HG03439 (cell line): ENCODE measurements at regions not wholly inside any gene's neighbourhood (a gene's known extent, or its start where the extent isn't known, plus 50 kb on each side); places are given as distances from the start of the nearest gene placed in this dataset.
"Not testable (repeated sequence)": the region's sequence is repeated elsewhere in the genome, so short reads cannot be mapped to it uniquely, and the experiment has no call there.

Source experiments
- ATAC-seq: cut with Tn5 transposase; IDR thresholded peaks from one replicate; pipeline ENCODE4 v1.9.1; 2021; ENCODE audit warnings: mild to moderate bottlenecking, moderate library complexity; ENCODE audit not compliant: unreplicated experiment

DNA sequence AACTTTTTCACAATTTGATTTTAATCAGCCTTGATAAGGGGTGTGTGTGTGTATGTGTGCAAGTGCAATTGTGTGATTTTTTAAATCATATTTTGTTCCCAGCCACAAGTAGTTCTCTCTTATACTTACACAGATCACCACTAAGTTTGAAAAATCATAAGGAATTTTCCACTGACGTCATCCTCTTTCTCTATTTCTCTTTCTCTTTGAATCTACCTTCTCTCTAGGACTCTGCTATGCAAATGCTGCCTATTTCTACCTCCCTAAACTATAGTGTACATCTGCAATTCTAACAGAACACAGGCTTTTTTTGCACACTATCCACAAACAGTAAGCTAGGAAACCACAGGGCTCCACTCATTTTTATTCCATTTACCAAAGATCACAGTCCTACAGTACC is 254.6 kb upstream of the CYLC2 start:
- peak; percentile 54 for ATAC-seq

- ATAC-seq: no peak
Observed at GRCh38 chr9:102728946-102729345, 266.2 kb upstream of the CYLC2 start.

- ATAC-seq: no peak
Observed at GRCh38 chr9:102714184-102714583, 280.9 kb upstream of the CYLC2 start.

GRCh38 chr9:102712910-102713309 is 282.2 kb upstream of the CYLC2 start:
- ATAC-seq: not testable (repeated sequence)

GRCh38 chr9:102700936-102701335 is 294.2 kb upstream of the CYLC2 start:
- ATAC-seq: no peak

DNA sequence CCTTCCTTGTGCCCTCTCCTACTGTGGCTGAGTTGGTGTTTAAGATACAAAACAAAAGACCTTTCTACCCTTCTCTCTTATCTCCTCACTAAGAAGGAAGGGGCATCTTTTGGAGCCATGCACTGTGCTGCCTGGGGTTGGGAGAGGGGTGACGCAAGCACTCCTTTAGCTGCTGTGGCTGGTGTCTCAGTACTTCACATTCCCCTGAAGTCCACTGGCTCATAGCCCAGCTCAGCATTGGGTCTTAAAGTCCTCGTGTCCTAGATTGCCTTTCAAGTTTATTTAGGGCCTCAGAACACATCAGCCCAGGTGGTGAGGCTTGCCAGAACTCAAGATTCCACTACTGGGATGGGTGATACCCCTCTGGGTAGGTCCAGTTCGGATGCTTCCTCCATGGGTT is 325.9 kb upstream of the CYLC2 start:
- no peak for ATAC-seq

DNA sequence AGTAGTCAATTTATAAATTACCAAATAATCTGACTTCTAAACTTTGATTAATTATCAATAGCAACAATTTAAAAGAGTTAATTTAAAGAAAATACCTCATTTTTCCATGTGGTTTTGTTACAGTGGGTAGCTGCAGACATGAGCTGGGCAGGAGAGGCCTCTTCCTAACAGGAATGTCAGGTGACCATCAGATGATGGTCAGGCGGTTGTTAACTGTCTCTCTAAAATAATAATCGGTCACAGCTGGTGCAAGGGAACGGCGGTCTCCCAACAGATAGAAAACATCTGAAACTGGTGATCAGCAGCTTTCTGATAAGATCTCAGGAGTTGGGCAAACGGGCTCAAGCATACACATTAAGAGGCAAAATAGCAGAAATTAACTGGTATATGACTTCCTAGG is 342.7 kb upstream of the CYLC2 start:
- ATAC-seq: no peak

- ATAC-seq: no peak
Observed at GRCh38 chr9:102650896-102651295, 344.2 kb upstream of the CYLC2 start.

GRCh38 chr9:102642651-102643050 is 352.5 kb upstream of the CYLC2 start:
- ATAC-seq: no peak

- no peak for ATAC-seq
Observed at GRCh38 chr9:102631559-102631958, 363.6 kb upstream of the CYLC2 start.

DNA sequence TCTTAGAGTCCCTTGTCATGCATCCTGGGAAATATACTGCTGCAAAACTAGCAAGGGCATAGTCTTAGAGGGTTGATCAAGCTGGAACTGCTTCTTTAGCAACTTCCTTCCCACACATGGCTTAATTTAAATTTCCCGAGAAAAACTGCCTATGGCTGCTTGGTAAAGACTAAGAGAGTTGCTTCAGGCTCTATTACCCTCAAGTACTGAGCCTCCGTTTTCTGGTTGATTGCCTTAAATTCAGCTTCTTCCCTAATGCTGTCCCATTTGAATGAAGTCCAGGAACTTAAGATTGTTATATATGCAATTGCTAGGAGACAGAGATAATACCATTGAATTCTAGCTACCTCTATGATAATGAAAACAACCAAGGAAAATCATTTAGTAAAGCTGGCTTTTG is 385.7 kb upstream of the CYLC2 start:
- no peak for ATAC-seq

GRCh38 chr9:102603198-102604195 is 391.6 kb upstream of the CYLC2 start:
- ATAC-seq: not testable (repeated sequence)

DNA sequence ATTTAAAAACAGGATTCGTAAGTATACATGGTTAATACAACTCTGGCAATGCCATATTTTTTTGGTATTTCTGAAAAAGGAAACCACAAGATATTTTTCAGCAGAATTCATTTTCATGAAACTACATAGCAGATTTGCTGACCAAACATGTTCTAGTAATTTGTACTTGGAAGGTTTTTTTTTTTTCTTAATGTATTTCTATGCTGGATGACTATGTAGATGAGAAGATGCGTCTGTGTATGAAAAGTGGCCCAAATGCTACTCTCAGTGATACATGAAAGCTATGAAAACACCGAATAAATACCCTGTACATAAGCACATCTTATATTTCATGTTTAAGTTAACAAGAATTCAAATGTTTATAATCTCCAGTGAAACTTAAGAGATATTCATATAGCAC is 400.9 kb upstream of the CYLC2 start:
- no peak for ATAC-seq

DNA sequence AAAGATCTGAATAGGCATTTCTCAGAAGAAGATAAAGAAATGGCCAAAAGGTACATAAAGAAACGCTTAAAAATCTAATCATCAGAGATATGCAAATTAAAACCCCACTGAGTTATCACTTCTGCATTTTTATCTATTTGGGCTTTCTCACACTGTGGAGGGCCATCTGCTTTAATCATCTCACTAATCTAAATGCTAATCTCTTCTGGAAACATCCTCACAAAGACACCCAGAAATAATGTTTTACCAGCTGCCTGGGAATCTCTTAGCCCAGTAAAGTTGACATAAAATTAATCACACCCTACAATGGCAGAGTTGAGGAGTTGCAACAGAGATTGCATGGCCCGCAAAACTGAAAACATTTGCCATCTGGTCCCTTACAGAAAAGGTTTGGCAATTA is 407.9 kb upstream of the CYLC2 start:
- no peak for ATAC-seq

GRCh38 chr9:102569436-102569835 is 425.7 kb upstream of the CYLC2 start:
- ATAC-seq: no peak

- ATAC-seq: no peak
Observed at GRCh38 chr9:102551346-102551745, 443.8 kb upstream of the CYLC2 start.

DNA sequence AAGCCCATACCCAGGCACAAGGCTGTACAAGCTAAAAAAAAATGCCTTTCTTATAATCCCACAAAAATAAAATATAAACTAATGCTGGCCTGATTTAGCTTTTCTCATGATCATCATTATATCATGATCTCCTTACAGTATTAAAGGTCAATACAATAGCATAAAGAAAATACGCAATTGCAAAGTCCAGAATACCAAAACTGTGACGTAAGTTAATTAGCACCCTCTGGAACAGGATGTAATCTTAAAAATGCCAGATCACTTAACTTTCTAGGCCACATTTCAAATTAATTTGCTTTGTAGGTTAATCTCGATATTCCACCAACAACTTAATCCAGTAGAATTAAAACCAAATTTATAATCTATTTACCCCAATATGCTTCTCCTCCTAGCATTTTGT is 444.2 kb upstream of the CYLC2 start:
- no peak for ATAC-seq

DNA sequence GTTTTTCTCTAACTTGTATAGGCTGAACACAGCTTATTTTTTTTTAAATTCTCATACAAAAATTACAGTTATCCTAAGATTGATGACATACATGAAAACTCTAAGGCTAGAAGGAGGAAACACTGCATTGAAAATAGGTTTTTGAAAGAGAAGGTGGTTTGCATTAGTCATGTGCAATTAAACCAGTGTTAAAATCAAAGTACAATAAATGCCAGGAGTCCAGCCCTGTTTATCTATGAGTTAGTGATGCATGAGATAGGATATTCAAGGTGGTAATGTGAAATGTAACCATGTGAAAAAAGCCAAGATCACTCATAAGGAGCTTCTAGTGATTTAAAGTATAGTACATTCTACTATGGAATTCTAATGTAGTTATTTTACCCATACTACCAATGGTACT is 444.9 kb upstream of the CYLC2 start:
- no peak for ATAC-seq

GRCh38 chr9:102534031-102534430 is 461.1 kb upstream of the CYLC2 start:
- ATAC-seq: no peak

DNA sequence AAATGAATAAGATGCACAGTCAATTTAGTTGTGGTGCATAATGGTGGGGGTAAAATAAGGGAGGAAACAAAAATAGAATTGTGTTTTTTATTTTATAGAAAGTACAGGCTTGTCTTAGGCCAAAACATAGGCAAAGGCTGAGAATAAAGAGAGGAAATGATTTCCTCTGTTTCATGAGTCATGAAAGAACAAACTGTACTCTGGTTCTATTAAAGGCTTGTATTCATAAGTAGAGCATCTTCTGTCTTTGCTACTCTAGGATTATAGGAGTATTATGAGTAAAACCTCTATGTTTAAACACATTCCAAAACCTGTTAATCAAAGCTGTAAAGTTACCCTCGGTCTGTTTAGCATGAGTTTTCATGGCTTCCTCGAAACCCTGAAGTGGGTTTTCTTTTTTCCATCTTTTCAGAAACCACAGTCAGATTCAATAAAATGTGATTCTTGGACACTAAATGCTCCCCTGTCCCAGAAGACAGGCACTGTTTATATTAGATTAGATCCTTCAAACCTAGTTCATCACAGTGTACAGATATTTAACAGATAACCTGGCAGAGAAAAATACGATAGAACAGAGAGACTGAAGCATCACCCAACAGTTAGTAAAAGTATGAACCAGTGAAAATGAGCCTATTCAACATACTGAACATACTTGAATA is 473.9 kb upstream of the CYLC2 start:
- ATAC-seq: no peak

- ATAC-seq: no peak
Observed at GRCh38 chr9:102519423-102519822, 475.7 kb upstream of the CYLC2 start.

- no peak for ATAC-seq
Observed at GRCh38 chr9:102518324-102518723, 476.8 kb upstream of the CYLC2 start.
